Activated naive CD4-positive, alpha-beta T cell (primary cell): ENCODE measurements at regions not wholly inside any gene's neighbourhood (a gene's known extent, or its start where the extent isn't known, plus 50 kb on each side); places are given as distances from the start of the nearest gene placed in this dataset.

Experiments
- DNase-seq, 4 experiments: peaks; one replicate each; lab custom pipeline; 2025; lab: John Stamatoyannopoulos, UW

DNA sequence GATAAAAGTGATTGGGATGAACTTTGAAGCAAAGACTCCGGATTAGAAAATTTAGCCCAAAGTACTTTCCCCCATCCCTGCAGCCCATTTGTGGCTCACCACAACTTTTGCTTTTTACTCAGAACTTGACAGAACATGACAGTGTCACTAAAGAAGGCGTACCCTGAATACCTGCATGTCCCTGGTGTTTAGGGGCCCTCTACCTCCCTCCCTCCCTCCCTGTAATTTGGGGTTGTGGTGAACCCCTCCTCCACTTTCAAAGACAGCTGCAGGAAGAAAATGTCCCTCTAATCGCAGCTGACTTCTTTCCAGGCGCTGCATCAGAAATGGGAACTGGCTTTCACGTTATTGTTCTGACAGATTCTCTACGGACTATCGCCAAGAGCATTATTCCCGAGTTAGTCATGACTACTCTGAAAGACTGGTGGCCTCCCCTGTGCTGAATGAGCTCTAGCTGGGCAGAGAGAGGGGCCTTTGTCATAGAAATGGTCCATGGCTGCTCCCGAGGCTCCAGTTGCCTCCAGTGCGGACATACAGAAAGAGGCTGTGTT is 93.2 kb upstream of the ARHGEF3 start:
- DNase-seq, result no peak

DNA sequence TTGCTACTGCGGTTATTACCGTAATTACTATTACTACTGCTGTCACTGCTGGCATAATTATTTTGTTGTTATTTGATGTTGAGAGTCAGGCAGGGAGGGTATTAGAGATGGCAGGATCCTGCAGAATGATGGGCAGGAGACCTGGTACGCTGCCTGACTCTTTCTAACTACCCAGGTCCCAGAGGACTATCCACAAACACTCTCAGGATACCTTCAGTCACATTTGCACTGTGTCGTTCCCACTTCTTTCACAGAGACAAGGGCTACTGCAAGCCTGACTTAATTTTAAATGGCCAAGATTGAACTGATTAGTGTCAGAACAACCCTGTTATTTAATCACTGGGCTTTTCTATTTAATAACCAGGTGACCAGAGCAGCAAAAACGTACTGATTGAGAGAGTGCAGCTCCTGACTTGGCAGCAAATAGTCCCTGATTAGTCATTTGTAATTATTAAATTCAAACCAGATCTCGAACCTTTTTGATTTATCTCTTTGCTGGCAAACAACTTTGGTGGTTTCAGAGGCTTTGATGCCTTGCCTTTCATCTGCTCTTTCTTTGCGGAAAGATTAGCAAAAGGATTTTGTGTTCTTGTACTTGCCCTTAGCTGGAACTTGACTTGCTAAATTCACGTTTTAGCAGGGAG is 88.8 kb upstream of the ARHGEF3 start:
- DNase-seq, result no peak

DNA sequence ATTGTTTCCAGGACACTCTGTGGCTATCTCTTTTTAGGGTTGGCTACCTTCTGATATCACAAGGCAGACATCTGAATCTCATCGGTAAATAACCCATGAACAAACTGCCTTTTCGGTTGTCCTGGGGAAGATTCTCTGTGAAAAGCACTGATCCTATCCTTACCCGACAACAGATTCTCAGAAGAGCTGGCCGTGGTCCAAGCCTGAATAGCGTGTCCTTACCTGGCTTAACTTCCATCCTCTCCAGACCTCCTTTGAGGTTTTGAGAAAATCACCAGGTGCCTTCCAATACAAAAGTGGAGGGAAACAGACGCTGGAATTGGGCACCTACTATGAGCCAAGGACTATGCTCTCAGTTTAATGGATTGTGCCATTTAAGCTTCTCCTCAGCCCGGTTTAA is 87.4 kb upstream of the ARHGEF3 start:
- DNase-seq, result no peak

DNA sequence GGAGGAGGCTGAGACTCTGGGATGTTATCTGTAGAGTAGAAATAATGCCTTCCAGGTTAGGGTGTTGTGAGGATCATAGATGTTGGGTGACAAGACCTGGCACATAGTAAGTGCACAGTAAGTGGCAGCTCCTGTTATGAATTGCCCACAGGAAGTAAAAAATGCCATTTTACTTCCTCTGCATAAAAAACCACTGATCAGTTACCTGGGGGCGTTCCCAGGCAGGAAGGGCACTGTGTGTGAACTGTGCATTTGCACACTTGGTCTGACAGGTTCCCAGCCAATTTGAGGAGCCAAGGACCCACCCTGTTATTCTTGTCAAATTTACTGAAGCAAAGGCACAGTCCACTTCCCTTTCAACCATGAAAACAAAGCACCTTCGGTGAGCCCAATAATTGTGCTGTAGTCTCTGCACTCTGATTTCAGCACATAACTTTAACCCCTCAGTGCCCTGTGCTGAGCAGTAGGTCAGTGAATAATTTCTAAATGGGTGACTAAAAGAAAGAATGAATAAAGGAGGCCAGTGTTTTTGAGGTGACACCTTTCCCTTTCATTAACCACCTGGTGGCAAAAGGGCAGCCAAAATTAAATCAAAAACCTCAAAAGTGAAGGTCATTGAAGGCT is 85.8 kb upstream of the ARHGEF3 start:
- DNase-seq, result peak in 1 of 4 experiments; percentile 5

DNA sequence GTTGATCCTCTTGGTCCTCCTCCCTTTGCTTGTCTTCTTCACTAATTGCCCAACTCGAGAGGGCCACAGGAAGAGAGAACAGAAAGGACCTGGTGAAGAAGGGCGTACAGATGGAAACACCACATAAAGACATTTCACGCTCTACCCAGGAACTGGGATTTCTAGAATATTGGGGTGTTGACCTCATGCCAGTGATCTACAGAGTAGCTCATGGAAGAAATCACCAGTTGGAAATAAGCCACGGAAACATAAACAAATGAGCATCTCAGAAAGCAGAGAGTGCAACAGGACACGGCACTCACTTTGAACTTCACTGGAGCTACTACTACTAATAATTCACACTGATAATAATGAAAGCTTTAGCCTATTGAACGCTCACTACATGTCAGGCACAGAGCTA is 84.6 kb upstream of the ARHGEF3 start:
- DNase-seq, result no peak

DNA sequence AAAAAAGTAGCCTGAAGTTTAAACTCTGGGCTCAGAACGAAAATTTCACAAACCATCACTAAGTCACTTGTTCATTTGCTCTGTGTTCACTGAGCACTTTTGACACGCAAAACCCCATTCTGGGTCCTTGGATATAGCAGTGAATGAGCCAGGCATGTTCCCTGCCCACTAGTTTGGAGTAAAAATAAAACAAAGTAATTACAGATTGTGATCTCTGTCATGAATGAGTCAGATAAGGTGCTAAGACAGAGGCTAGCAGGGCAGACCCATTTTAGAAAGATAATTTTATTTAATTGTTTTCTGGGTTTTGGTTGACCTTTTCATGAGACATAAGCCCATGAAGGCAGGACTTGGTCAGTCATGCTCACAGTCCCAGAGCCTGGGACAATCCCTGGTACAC is 84.1 kb upstream of the ARHGEF3 start:
- DNase-seq, result no peak

DNA sequence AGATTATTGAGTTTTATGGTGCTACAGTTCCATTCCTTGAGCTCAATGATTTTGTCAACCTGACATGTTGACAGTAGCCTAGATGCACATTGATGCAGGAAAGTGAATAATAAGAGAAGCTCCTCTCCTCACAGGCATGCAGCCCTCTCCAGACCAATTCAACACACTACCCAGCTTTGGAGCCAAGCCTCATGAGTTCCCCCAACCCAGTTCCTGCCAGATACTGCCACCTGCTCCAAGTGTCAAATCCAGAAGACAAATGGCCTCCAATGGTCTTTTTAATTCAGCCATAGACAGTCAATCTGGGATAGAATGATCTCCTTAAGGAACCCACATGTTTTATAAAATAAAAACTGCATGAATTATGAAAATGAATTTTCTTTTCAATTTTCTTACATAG is 83.7 kb upstream of the ARHGEF3 start:
- DNase-seq, result no peak

DNA sequence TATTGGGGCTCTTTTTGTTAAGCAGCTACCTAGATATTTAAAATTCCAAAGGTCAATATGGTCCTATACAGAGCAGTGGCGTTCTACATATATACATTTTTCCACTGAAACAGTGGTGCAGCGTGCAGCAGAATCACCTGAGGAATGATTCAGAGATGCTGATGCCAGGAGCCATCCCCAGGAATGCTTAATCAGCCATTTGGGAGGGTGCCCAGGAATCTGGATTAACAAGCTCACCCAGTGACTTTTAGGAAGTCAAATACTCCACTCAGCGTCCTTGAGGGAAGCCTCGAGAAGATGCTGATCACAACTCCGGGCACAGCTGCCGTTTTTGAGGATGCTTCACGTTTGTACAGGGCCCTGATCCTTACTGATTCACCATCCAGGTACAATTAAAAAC is 82.6 kb upstream of the ARHGEF3 start:
- DNase-seq, result no peak

DNA sequence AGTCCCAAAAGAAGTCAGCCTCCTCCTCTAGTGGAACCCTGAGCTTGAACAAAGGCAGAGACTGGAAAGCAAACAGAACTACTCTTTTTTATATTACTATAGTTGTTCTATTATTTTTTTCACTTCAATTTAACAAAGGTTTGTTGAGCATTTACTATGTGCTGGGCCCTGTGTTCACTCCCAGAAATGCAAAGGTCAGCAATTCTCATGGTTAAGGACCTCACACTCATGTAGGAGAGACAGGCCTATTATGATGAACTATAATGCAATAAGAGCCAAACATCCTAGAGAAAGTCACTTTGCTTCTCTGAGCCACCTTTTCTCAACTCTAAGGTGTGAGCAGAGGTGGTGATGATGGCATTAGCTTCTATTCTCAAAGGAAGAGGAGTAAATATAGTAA is 82.1 kb upstream of the ARHGEF3 start:
- DNase-seq, result no peak

DNA sequence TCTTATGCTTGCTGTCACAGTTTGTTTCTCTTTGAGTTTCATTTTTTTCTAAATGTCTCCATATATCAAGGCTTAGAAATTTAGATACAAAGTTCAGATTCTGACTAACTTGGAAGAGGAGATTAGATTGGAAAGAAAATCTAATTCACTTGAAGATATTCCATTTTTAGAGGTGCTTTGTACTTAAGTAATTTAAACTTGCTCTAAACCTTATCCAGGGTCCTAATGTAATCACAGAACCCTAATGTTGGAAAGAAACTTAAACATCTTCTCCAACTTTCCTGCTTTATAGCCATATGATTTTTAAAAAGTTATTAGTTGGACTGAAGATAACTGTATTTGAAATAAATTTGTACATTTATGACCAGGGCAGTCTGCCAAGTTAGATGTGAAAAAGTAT is 81.1 kb upstream of the ARHGEF3 start:
- no peak for DNase-seq

DNA sequence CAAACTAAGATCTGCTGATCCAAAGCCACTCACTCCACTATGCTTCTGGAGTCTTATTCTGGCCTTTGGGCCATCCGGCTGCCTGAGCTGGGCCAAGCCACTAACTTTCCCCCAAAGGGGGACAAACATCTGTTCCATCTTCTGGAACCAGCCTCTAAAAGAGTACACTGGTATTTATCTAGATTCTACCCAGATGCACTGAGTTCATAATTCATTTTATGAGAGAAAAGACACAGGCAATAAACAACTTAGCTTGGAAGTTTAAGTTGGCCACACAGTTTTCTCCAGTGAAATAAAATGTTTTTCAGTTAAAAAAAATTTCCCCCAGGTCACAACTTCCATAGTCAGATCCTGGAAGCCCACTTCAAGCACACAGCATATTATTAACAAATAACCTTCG is 80.1 kb upstream of the ARHGEF3 start:
- no peak for DNase-seq

DNA sequence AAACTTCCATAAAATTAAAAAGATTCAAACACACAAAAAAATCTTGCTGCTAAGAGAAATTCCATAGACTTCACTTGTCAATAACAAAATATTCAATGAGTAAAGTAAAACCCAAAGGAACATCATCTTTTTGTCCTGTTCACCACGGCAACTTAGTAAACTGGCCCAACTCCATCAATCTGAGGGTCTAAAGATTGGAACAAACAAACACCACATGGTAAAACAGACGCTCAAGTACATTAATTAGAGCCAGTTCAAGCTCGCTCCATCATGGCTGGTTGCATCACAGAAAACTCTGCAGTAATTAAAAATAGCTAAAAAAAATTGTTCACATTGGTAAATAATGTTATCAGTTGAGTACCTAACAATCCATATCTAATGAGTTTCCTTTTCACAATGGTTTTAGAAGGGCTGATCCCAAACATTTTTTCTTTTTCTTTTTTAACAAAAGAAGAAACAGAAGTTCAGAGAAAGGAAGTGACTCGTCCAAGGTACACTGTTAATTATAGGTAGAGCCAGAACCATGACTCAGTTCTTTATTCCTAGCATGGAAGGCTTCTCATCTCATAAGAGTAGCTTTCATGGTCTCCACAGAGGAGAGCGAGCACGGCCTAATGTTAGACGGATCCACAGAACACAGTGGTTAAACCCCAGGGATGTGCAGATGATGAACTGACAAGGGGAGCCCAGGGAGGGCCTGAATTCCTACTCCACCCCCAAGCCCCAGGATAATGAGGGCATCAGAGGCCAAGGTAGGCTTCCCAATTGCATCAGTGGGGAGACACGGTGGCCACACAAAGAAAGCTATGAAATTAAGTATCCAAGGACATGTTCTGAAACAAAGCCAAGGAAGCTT is 79.2 kb upstream of the ARHGEF3 start:
- DNase-seq, result no peak

DNA sequence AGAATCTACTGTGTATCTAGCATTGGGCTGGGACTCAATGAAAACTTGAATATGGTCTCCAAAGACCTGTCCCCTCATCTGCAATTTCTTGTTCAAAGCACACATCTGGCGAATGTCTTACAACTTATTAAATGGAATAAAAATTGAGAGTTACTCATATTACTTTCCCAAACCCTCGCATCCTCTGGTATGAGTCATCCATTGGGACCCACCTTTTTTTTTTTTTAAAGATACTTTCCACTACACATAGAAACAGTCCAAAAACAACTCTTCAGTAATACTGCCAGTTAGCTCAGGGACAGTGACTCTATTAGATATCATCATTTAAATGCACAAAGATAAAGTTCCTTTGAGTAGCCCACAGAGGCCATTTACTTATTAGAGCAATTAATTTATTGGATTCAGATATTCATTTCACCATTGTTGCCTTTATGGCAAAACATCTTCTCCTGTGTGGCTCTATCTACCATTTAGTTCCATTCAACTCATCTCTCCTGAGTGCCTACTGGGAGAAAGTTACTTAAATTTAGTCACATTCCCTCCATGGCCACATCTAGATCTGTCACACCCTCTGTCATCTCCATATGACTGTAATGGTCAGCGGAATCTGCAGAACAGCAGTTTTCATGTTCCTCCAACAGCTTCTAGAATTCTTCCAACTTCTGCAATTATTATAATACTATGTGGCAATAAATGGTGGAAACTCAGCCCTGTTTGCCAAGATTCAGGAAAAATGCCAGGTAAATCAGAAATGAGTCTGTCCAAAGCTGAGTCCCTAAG is 77.9 kb upstream of the ARHGEF3 start:
- DNase-seq, result no peak

DNA sequence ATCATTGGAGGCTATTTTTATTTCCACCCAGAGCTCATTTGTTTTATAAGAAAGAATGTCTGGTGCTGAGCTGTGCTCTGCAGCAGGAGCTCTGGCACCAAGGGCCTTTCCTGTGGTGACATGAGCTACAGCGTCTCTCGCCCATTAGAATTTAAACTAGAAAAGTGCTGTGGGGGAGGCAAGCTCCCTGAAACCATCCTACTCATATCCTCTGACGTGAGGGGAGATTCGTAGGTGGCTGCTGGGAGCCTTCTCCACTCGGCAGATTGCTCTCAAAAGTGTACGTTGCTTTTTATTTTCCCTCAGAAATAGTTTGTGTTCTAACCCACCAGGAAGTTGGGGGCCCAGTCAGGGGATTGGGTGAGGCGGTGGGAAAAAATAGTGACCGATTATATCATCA is 76.3 kb upstream of the ARHGEF3 start:
- DNase-seq, result peak in 1 of 4 experiments; percentile 15

DNA sequence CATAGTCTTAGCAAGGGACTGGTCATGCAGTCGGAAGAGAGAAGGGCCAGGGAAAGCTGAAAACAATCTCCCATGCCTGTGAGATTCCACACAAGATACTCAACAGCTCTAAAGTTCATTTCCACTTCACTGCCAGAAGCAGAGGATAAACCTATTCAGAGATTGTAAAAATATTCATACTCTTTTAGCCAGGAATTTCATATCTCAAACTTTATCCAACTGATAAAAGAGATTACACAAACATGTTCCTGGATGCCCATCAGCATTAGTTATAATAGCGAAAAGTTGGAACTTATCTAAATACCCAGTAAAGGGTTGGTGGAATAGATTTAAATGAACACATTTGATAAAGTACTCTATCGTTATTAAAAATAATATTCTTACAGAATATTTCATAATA is 75.2 kb upstream of the ARHGEF3 start:
- DNase-seq, result no peak

DNA sequence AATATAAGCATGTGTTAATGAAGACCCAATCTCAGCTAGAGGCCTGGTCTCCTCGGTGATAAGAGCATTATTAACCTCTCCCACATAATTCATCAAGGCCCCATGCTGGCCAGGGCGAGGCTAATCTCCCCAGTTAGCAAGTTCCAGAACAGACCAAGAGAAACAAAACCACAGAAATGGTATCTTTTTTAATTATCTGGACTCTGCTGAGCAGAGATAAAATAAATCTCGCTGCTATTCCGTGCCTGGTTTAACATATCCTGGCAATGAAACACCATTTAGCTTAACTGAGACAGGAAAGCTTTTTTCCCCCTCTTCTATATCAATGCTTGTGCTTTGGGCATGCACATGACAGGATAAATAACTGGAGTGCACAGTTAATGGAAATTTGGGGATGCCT is 72.5 kb upstream of the ARHGEF3 start:
- no peak for DNase-seq

DNA sequence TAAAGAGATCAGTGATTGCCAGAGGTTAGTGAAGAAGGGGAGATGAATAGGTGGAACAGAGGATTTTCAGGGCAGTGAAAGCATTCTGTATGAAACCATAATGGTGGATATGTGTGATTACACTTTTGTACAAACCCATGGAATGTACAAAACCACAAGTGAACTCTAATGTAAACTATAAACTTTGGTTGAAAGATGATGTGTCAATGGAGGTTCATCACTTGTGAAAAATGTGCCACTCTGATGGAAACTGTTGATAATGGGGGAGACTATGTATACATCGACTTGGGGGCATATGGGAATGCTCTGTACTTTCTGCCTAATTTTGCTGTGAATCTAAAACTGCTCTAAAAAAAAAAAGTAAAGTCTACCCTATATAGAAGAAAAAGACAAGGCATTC is 68.7 kb upstream of the ARHGEF3 start:
- DNase-seq, result no peak

DNA sequence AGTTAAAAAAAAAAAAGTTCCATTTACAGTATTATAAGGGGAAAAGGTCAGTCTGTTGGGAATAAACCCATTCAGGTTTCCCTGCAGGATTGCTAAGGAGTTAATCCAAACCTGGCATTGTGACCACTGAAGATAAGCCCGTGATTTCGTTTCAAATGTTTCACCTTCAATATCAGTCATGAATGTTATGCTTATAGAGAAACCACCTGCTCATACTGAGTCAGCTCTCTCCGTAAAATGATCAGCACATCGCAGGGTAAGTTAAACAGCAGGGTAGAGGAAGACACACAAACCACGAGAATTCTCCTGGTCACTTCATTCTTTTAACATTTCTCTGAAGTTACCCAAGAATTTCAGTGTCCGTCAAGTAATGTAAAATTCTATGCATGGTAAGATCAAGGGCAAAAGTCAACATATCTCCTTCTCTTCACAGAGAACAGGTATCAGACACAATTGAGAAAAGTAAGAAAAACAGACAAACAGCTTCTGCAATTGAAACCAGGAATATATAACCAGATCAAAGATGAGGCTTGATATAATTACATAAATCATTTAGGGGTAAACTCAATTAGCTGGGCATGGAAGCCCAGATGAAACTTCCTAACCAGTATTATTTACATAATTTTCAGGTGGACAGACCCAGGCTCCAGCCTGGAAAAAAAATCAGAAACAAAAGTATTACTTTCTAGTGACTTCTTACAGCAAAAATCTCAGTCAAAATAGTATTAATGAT is 67.6 kb upstream of the ARHGEF3 start:
- DNase-seq, result no peak

DNA sequence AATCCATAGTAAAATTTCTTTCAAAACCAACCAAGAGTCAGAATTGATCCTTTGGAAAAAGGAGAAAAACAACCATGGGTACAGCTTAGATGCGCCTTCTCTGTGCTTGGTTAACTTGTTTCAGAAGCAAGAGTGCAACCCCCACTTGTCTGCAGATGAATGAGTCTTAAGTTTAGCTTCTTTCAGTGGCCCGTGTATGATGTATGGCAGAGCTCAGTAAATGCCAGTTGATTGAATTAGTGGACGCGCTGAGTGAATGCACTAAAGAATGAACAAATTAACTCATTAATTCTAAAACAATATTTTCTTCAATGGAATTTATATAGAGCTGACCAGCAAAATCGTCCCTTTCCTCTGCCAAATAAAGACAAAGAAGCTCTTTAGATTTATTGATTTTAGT is 67.0 kb upstream of the ARHGEF3 start:
- DNase-seq, result no peak

DNA sequence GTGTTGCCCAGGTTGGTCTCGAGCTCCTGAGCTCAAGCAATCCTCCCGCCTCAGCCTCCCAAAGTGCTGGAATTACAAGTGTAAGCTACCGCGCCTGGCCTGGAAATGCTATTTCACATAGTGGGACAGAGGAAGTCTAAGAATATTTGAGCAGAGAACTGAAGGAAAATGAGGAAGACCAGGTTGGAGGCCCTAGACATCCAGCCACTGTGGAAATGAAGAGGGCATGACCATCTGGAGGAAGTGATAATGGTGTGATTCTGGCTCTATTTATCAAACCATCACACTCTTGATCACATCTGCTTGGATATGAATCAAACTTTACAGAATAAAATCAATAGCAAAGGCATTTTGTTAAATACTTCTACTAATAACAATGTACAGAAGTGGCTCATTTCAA is 65.9 kb upstream of the ARHGEF3 start:
- DNase-seq, result no peak

DNA sequence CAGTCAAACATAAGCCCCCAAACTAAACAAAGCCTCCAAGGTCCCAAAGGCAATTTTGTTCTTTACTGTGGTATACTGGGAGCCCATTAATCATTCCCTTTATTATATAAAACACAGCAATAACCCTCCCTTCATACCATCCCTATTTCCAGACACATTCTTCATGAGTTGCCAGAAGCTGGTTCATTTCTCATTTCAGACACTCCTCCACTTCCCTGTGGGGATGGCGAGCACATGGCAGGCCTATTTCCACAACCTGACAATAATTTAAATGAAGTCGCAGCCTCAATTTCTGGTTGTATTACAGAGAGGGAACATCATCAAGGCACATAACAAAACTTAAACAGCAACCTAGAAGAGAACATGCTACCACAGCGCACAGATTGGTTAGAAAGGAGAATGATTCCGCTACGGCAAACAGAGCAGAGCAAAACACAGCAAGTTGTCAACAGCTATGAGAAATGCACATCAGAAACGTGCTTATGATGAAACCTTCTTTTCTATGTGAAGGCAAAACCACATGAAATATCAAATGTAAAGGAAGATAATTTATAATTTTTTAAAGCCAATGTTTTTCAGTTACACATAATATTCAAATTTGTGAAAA is 63.3 kb upstream of the ARHGEF3 start:
- no peak for DNase-seq
